Fibroblast of mammary gland (primary cell): ENCODE measurements at regions not wholly inside any gene's neighbourhood (a gene's known extent, or its start where the extent isn't known, plus 50 kb on each side); places are given as distances from the start of the nearest gene placed in this dataset.

Experiments used
- DNase-seq: peaks from one replicate; pipeline ENCODE4 v3.0.0-alpha.2; 2010; ENCODE audit warnings: low read depth
- H3K4me3 ChIP-seq: 2 replicates; pipeline ENCODE4 v1.5.1; 2011; ENCODE audit warnings: low read depth, mild to moderate bottlenecking, low read length, moderate library complexity; ENCODE audit not compliant: control insufficient read depth
- CTCF ChIP-seq: conservative IDR thresholded peaks from 2 replicates; pipeline ENCODE4 v1.5.1; 2011; ENCODE audit warnings: low read depth, low read length, inconsistent platforms; ENCODE audit not compliant: control insufficient read depth, insufficient read depth

DNA sequence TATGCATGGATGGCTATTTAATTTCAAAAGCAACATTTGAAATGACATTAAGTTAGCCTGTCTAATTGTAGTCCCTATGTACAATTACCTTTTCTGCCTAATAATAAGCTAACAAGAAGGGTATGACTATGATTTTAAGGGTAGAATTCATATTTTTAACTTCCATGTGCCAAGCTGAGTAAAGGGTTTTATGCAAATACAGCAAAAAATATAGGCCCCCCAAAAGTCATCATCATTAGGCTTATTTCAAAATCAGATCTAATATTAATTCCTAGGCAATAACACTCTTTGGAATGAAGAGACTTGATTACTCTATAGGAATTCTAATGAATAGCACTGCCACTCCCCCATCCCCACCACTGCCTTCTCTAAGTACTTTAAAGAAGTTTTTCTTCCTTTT, 155.9 kb upstream of the DYNLRB2 start:
- TF ChIP-seq CTCF: no peak
- no peak overlapping the region for H3K4me3 ChIP-seq
- DNase-seq: no peak

GRCh38 chr16:80380514-80380913, 160.3 kb upstream of the DYNLRB2 start:
- no peak for DNase-seq
- TF ChIP-seq CTCF: no peak
- H3K4me3 ChIP-seq: no peak overlapping the region

- no peak for TF ChIP-seq CTCF
- no peak overlapping the region for H3K4me3 ChIP-seq
- DNase-seq: no peak
These were observed 163.5 kb upstream of the DYNLRB2 start for GRCh38 chr16:80377096-80377956.

DNA sequence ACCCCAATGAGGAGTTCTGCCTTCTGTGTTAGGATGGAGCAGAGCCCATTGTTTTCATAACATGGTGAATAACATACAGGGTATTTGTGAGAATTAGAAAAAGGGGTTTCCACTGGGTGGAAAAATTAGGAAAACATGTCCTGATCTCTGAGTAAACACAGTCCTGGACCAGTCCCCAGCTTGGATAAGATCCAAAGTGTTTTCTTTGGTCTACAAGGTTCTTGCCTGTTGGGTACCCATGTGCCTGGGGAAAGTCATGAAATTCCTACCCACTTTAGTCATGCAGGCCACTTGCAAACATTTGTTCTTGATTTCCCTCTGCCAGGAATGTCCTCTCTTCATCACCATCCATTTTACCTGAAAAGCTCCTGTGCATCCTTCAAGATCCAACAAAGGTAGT, 164.8 kb upstream of the DYNLRB2 start:
- TF ChIP-seq CTCF: no peak
- DNase-seq: peak; percentile 2
- no peak overlapping the region for H3K4me3 ChIP-seq

GRCh38 chr16:80375513-80375912, 165.3 kb upstream of the DYNLRB2 start:
- no peak for TF ChIP-seq CTCF
- H3K4me3 ChIP-seq: no peak overlapping the region
- DNase-seq: no peak

GRCh38 chr16:80372341-80372740, 168.5 kb upstream of the DYNLRB2 start:
- H3K4me3 ChIP-seq: no peak overlapping the region
- no peak for DNase-seq
- no peak for TF ChIP-seq CTCF
